SK-MEL-5 (cell line): ENCODE measurements at regions not wholly inside any gene's neighbourhood (a gene's known extent, or its start where the extent isn't known, plus 50 kb on each side); places are given as distances from the start of the nearest gene placed in this dataset.
"Not testable (repeated sequence)": the region's sequence is repeated elsewhere in the genome, so short reads cannot be mapped to it uniquely, and the experiment has no call there.

Source experiments
- DNase-seq: peaks from one replicate; pipeline ENCODE4 v3.0.0-alpha.2; 2016; ENCODE audit warnings: low read depth, low spot score
- in situ Hi-C: cut with HindIII; loops from 2 replicates; pipeline ENCODE4 v1.10.0; 2016; ENCODE audit warnings: low sequenced_read_pairs, high pct_unique_total_duplicates, low pct_unique_long_range_greater_than_20kb

DNA sequence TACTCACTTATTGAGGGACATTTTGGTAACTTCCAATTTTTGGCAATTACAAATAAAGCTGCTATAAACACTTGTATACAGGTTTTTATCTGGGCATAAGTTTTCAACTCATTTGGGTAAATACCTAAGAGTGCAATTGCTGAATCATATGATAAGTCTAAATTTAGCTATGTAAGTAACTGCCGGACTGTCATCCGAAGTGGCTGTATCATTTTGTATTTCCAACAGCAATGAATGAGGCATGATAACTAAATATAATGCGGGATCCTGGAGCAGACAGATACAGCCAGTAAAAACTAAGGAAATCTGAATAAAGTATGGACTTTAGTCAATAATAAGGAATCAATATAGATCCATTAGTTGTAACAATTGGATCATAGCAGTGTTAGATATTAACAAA is 156.5 kb upstream of the RMP24 start:
- in situ Hi-C loops, result no loop called here
- DNase-seq, result no peak

- in situ Hi-C loops, result no loop called here
- DNase-seq, result no peak
Observed at GRCh38 chr18:35817604-35818352, 154.7 kb upstream of the RMP24 start.

- in situ Hi-C loops, result no loop called here
- DNase-seq, result no peak
Observed at GRCh38 chr18:35818353-35818667, 154.2 kb upstream of the RMP24 start.

DNA sequence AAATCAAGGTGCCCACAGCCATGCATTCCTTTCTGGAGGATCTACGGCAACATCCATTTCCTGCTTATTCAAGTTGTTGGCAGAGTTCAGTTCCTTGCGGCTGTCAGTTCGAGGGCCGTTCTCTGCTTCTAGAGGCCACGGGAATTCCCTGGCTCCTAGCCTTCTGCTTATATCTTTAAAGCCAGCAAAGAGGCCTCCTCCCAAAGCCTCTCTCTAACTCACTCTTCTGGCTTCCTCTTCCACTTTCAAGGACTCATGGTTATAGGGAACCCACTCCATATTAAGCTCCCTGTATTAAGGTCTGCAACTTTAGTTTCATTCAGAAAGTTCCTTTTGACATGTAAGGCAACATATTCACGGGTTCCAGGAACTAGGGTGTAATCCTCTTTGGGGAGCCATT is 150.1 kb upstream of the RMP24 start:
- DNase-seq, result no peak
- in situ Hi-C loops, result no loop called here

- no peak for DNase-seq
- in situ Hi-C loops, result no loop called here
Observed at GRCh38 chr18:35826477-35826876, 146.0 kb upstream of the RMP24 start.

- DNase-seq, result no peak
- in situ Hi-C loops, result no loop called here
Observed at GRCh38 chr18:35827275-35827902, 145.1 kb upstream of the RMP24 start.

- DNase-seq, result no peak
- in situ Hi-C loops, result no loop called here
Observed at GRCh38 chr18:35827903-35828275, 144.6 kb upstream of the RMP24 start.

DNA sequence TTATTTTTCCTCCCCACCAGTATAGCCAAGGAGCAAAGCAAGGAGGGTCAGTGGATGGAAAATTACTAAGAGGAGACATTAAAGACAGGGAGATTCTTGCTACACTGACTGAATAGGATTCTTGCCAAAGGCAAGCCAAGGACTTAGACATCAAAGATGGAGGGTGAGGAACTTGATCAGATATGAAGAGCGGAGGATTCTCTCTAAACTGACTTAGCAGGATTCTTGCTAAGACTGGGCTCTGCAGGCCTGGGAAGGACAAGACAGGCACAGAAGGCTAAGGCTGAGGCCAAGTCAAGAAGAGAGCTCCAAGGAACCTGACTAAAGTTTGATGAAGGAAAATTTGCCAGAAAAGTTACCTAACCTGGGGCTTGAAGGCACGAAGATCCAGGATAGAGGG is 143.9 kb upstream of the RMP24 start:
- in situ Hi-C loops, result no loop called here
- DNase-seq, result no peak

- in situ Hi-C loops, result no loop called here
- DNase-seq, result no peak
Observed at GRCh38 chr18:35835366-35835765, 137.1 kb upstream of the RMP24 start.

- in situ Hi-C loops, result no loop called here
Observed at GRCh38 chr18:35835833-35836232, 136.6 kb upstream of the RMP24 start.

GRCh38 chr18:35836932-35837331 is 135.5 kb upstream of the RMP24 start:
- no peak for DNase-seq
- in situ Hi-C loops, result no loop called here

More at GRCh38 chr18:35835833-35836232, 136.6 kb upstream of the RMP24 start:
- no peak for DNase-seq

DNA sequence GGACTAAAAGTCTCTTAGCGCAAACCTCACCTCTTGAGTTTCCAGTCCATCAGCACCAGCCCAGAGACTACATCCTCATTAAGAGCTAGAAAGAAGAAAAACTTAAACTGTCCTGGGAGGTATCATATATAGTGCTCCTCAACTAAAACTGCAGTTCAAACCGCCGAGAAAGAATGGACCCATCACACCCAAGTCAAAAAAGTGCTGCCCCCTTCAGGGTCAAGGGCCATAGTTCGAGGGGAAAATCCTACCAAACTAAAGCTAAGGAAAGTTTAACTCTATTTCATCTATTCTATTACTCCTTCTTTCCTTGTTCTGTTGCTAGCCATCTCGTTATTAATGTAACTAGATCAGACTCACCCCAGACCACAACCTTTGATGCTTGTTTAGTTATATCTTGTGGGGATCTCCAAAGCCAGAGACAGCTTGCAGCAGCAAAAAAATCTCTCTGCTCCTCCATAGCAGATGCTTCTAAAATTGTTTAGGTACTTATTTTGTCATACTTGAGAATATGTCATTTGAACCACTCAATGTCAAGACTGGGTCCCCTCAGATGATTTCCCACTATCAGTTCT is 134.5 kb upstream of the RMP24 start:
- no peak for DNase-seq
- in situ Hi-C loops, result no loop called here

- in situ Hi-C loops, result no loop called here
- no peak for DNase-seq
Observed at GRCh38 chr18:35841283-35841682, 131.2 kb upstream of the RMP24 start.

DNA sequence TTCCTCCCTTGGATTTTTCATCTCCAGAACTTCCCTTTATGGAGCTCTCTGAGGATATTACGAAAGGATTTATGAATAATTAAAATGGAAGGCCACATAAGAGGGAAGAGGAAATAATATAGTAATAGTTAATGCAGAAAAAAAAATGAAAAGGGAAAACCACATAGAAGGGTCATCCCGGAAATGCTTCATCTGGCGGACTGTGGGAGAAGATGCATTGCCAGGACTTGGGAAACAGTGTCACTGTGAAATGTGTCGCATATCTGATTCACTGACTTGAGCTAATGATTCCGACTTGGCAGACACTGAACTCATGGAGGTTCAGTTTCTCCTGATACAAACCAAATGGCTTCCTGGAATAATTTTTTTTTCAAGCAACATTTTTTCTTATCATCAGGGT is 129.9 kb upstream of the RMP24 start:
- in situ Hi-C loops, result no loop called here
- no peak for DNase-seq

DNA sequence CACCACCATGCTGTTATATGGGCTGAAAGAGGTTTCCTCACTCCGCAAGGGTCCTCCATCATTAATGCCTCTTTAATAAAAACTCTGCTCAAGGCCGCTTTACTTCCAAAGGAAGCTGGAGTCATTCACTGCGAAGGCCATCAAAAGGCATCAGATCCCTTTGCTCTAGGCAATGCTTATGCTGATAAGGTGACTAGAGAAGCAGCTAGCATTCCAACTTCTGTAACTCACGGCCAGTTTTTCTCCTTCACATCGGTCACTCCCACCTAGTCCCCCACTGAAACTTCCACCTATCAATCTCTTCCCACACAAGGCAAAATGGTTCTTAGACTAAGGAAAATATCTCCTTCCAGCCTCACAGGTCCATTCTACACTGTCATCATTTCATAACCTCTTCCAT is 124.2 kb upstream of the RMP24 start:
- in situ Hi-C loops, DNase-seq: not testable (repeated sequence)

DNA sequence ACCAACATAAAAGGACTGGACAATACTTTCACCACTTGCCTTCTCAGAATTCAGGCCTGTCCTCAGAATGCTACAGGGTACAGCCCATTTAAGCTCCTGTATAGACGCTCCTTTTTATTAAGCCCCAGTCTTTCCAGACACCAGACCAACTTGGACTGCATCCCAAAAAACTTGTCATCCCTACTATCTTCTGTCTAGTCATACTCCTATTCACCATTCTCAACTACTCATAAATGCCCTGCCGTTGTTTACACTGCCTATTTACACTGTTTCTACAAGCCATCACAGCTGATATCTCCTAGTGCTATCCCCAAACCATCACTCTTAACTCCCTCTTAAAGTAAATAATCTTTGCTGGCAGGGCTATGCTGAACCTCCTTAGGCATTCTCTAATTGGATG is 123.2 kb upstream of the RMP24 start:
- in situ Hi-C loops, DNase-seq: not testable (repeated sequence)

DNA sequence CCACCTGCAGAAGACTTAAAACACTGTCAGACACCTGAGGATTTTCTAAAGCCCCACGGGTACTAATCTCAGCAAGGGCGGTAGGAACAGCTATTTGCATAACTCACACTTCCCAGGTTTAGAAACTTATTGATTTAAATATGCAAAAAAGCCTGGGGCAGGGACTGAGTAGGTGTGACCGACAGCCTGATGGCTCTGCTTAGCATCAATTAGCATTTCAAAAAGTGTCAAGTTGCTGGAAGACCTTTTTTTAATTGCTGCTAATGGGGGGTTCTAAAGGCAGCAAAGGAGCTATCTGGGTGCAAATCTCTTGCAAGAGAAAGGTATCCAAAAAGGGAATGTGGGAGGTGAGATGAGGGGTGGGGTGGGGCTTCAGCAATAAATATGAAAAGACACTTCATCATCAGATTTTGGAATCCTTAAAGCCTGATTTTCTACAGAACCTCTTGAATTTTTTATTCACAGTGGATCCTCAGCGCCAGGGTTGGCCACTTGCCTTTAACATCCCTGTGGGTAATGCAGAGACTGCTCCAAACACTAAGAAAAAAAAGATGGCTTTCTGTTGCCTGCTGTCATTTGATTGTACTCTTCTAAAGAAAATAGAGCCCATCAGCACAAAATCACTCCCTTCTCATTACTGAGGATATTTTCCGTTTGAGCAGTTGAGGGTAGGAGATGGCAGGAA is 121.1 kb upstream of the RMP24 start:
- in situ Hi-C loops, result no loop called here
- DNase-seq, result no peak

DNA sequence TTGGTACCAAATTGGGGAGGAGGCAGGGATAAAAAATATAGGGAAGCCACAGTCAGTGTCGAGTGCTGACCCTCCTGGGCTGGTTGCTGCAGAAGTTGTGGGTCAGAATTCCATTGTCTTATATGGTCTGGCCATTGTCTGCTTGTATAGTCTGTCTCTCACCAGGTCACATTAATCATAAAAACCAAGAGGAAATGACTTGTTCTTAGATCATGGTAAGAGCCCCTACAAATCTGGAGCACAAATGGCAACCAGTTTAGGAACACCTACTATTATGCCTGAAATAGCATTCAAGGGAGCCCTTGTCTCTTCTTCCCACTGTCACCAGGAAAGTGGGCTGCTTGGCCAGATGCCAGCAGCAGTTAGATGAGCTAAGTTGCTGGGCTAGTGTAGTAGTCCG is 119.7 kb upstream of the RMP24 start:
- in situ Hi-C loops, result no loop called here
- no peak for DNase-seq

DNA sequence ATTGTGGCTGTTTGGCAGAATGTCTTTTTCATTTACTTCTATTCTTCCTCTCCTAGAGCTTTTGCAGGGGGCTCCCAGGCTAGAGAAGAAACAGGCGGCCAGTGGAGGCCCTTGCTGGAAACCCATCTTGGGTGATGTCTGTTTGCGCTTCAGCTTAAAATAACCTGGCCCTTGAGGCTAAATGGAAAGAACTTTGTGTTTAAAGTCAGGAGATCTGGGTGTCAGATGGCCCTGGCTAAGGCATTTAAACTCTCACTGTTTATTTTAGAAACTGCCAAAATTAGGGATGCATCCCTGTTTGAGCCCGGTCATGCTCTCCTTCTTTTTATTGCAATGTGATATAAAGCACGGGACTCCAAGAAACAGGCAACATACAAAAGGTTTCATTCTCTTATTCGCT is 118.4 kb upstream of the RMP24 start:
- no peak for DNase-seq

More for the DNA sequence above, 118.4 kb upstream of the RMP24 start:
- in situ Hi-C loops, result no loop called here
